Kidney tubule cell (primary cell): ENCODE measurements at regions not wholly inside any gene's neighbourhood (a gene's known extent, or its start where the extent isn't known, plus 50 kb on each side); places are given as distances from the start of the nearest gene placed in this dataset.

Experiments used
- DNase-seq: peaks from one replicate; pipeline ENCODE4 v3.0.0-alpha.2; 2018; ENCODE audit warnings: low spot score

DNA sequence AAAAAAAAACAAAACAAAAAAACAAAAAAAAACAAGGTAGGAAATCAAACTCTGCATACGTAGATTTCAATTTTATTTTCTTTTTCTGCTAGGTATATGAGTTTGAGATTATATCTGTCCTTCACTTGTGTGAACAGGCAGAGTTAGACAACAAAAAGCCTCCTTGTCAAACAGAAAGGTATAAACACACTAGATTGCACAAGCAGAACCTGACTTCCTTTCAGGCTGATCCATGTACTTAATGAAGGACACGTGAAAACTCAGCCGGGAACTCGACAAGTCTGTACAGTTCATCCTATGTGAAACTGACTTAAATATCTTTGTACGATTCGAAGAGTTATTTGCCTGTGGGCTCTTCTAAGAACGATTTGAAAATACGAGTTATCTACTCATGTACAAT is 254.1 kb downstream of the ARL4A start:
- no peak for DNase-seq

DNA sequence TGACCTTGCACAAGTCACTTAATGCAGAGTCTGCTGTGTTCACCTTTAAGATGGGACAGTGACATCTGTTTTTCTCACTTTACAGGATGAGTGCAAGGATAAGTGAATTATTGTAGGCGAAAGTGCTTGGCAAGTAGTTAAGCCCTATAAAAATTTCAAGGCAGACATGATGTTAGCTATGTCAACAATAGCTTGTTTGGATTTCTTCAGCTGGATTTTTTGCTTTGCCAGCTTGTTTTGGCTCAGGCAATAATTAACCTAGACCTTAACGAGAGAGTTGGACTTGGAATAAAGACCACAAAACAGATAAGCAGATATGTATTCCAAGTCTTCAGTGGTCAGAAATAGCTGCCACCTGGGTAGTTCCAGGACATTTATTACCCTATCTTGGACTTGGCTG is 255.2 kb downstream of the ARL4A start:
- peak; percentile 43 for DNase-seq

DNA sequence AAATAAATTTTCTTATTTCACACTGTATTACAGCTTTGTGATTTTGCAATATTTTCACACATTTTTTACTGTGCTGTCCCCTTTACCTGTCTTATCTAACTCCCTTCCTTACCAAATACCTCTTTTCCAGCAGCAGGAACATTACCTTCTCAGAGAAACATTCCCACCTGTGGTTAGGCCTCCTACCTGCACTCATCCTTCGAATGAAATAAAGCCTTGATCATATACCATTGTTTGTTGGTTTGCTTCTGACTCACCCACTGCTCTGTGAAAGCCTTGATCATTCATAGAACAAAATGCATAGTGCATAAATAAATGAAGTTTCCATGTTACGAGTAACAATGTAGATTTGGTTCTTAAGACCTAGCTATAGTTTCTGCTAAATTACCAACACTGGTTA is 256.3 kb downstream of the ARL4A start:
- peak; percentile 46 for DNase-seq

DNA sequence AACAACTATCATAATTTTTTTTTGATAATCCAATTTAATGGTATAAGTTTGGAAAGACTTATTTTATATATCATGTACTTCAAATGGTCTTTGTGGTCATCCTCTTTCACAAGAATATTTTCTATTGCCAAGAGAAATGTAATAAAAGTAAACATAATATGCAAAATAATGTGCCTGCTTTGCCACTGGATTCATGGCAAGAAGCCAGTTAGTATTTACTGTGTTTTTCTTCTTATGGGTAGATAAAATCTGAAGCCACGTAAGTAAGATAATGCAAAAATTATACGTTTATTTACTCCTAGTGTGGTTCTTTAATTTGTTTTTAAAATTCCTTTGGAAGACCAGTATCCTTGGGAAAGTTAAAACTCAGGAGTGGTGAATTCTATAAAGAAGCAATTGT is 258.5 kb downstream of the ARL4A start:
- no peak for DNase-seq

DNA sequence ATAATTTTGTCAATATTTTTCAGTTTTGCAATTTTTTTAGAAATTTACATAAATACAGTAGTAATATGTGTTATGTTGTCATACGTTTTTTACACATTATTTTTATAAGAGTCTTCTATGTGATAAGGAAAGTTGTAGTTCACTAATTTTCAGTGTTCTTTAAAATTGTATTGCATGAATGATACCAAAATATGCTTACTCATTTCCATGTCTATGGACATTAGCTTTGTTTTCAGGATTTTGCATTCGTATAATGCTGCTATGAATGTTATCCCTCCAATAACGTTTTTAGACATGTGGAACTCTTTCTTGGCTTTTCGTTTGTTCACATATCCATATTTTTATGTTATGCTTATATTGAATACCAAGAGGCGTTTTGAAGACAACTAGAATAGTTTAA is 260.0 kb downstream of the ARL4A start:
- DNase-seq = no peak

DNA sequence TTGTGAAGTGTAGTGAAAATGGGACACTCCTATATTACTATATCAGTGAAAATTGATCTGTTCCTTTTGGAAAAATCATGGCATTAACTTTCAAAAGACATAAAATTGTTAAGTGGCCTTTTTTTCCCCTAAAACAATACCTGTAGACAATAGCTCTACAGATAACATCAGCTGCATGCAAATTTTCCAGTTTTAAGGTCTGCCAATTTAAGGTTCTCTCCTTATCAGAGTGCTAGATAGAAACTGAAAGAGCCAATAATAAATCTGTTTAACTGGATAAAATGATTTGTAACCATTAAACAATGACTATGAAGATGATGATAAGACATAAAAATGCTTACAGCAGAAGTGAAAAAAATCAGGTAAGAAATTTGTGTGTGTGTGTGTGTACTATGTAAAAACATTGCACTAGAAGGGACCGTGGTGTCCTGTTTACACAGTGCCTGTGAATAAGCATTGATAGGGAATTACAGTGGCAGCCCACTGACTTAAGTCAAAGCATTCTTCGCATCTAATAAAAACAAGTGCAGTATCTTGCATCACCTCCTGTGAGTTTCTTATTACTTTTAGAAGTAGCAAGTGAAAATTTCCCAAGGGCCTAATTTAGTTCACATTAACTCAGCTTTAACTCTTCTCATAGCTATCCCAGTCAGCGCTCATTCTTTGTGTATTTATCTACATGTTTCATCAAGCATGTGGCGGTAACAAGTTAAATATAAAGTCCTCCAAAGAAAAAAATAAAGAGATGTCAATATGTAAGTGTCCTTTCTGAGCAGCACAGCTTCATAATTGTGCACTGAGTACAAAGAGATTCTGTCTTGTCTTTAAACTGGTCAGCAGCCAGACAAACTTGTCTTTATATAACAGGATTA is 261.9 kb downstream of the ARL4A start:
- DNase-seq = no peak

DNA sequence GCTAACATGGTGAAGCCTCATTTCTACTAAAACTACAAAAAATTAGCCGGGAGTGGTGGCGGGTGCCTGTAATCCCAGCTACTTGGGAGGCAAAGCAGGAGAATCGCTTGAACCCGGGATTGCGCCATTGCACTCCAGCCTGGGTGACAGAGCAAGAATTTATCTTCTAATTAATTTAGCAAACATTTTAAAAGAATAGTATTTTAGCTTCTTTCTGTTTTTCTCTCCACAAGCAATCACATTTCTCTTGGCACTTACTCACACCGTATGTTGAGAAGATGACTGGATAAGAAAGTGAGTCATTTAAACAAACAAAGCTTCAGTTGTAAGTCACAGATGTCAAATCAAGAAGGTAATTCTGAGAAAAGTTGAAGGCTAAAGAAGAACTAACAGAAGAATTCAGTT is 264.0 kb downstream of the ARL4A start:
- peak; percentile 80 for DNase-seq

DNA sequence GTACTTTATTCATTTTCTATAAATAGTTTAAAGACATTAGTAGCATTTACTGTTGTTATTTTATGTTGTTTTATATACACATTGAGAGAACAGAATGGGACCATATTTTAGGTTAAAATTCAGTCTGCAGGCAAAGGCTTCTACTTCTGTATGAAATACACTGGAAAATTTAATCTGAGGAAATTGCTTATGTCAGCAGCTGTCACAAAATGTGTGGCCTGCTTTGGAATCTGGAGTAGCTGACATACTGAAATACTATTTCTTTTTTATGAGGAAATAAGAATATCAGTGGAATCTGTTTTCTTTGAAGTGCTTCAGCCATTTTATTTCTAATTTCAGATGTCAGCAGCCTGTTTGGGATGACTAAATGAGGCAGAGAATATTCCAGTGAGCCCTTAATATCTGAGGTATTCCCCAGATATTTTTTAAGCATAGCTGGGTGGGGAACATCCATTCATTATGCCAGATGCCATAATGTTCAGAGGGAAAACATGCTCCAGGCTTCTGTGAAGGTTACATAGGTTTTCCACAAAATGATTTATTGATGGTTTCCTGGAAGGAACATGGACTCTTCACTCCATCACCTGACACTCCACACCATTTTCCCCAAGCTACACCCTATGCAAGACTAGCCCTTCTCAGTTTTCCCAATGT is 267.1 kb downstream of the ARL4A start:
- no peak for DNase-seq

DNA sequence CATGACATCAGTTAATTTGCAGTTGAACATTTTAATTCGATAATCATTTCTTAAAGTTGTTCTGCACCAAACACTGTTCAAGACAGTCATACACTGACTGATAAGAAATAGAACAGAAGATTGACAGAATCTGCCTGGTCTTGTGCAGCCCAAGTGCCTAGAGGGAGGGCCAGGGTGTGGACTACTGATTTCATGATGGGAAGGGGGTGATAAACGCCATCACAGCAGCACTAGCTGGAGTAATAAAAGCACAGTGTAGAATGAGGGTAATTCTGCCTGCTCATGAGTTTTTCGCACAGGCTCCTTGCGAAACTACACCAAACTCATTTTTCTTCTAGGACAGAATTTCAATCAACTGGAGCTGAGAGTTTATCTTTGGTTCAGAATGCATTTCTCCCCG is 270.1 kb downstream of the ARL4A start:
- DNase-seq = no peak

DNA sequence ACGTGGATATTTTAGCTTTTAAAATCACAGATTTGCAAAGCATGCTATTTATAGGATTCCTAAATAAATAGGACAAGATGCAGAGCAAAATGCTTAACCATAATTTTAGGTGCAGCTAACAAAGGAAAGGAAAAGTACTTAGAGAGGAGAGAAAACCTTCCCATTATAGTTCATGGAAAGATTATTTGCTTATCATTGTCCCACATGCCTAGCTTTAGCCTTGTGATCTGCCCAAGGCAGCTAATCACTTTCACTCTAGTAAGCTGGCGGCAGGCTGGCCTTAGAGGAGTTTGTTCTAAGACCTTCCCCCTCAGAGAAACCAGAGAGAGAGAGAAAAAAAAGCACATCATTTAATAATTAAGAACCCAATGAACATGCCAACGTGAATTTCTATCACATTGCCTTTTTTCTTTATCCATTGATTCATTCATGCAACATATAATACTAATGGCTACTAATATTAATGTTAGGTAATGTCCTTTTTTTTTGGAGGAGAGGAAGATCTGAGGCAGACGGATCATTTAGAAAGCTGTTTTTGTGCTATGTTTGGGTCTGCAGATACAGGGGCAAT is 274.6 kb downstream of the ARL4A start:
- no peak for DNase-seq

DNA sequence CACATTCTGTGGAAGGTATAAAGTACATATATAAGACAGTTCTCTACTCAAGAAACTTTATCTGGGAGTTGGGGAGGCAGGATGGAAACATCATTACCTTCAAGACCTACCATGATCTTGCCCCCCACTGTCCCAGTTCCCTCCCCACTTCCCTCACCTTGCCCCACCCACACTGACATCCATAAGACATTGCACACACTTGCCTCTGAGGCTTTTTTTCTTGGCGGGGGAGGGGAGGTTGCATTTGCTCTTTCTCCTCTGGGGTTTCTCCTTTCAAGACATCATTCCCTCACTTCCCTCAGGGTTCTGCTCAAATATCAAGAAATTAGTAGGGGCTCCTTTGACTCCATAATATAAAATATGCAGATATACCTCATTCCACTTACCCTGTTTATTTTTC is 276.0 kb downstream of the ARL4A start:
- no peak for DNase-seq

DNA sequence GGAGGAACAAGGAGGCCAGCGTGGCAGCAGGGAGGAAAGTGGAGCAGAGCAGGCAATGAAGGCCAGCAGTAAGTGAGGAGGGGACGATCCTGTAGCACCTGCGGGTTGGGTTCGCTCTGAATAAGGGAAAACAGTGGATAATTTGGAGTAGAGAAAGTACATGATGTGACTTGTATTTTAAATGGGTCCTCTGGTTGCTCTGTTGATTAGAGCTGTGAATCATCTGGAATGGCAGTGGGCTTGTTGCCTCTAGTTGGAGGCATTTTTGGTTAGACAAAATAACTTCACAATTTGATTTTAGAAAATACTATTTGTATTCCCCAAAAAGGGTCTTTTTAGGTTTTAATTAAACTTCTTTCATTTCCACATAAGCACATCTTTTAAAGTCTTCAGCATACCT is 277.4 kb downstream of the ARL4A start:
- no peak for DNase-seq

DNA sequence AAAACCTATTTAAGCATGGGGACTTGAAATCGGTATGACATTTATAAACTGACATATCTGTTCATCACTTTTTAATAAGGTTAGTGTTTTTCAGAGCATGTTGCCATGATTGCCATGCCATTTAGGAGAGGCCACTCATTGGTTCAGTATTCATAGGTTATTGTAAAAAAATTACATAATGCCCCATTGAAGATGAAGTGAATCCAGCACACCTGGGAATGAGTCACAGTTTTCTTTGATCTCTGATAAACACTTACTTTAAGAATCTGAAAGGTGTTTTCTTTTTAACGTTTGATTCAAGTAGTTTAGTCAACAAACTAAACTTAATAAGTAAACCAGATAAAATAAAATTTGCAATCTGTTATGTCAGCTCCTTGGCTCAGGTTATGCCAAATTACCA is 278.3 kb downstream of the ARL4A start:
- DNase-seq = peak; percentile 13

DNA sequence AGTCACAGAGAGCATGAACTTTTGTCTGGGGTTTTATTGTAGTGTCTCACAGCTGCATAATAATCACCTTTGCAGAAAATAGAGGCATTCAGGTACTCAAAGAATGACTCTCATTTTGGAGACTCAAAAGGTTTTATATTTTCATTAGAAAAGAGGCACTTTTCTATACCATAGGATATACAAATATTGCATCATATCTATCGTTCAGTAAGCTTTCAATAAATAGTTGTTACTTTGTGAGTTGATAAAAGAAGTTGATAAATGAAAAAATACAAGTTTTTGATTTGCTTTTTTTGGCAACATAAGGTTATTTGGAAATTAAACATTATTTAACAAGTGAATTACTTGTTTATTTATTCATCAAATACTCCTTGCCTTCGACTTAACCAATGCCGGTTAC is 279.9 kb downstream of the ARL4A start:
- no peak for DNase-seq

DNA sequence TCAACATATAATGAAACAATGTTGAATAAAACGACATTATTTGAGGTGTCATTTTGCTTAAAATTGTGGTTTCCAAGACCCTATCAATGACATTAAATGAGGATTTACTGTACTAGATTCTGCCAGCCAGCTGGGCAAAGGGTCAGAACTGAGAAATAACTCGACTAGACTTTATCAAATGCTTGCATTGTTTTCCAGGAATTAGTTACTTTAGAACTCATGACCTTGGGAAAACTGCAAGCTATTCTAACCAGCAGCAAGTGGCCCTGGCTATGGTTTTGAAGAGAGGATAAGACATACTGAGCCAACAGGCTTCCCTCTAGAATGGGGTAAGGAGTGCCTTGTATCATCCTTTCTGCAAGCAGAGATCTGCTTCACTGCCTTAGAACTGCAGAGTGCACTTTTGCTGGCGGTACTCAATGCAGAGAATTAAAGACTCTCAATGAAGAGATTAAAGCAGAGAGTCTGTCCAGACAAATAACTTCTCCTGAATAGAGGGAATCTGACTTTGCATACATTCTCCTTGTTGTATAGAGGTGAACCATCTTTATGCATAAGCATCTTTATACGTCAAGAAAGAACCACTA is 281.5 kb downstream of the ARL4A start:
- DNase-seq = no peak

DNA sequence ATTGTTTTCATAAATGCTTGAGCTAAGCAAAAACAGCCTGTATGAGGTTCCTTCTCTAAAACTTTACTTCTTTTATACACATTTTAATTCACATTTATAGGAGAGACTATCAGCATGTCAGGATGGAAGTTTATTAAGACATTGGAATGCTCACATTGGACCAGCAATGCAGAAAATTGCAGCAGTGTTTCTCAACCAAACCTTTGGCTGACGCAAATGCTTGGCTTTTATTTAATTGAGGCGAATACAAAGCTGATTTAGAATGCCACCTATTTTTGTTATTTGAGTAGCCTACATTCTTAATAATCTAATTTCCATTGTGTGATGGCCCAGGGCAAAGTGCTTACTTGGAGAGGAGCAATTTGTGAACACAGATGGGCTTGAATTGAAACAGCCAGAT is 283.2 kb downstream of the ARL4A start:
- DNase-seq = no peak

DNA sequence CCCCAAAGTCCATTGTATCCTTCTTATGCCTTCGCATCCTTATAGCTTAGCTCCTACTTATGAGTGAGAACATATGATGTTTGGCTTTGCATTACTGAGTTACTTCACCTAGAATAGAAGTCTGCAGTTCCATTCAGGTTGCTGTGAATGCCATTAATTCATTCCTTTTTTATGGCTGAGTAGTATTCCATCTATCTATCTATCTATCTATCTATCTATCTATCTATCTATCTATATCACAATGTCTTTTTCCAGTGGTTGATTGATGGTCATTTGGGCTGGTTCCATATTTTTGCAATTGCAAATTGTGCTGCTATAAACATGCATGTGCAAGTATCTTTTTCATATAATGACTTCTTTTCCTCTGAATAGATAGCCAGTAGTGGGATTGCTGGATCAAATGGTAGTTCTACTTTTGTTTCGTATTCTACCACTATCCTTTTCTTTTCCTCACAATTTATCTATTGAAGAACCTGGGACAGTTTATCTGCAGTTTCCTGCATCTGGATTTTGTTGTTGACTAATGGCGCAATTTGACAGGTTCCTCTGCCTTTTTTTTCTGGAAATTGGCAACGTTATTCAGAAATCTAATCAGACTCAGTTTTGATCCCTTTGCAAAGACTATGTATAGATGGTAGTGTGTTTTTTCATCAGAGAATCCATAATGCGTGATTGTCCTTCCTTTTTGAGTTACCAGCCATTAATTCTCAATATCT is 287.2 kb downstream of the ARL4A start:
- no peak for DNase-seq

DNA sequence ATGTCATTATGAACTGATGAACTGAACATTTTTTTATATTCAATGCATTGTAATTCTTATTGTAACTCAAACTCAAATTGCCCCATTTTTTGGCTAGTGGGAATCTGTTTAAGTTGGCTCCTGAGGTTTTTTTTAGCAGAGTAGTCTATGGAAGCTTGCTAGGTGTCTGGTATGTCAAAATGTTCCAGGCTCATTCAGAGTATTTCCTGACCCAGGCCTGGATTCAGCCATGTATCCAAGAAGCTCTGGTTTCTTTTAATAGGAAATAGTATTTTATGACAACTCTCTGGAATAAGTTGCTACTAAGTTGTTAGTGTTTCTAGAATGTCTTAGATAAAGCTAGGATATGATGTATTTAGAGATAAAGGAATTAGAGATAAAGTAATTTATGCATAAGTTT is 288.0 kb downstream of the ARL4A start:
- no peak for DNase-seq

DNA sequence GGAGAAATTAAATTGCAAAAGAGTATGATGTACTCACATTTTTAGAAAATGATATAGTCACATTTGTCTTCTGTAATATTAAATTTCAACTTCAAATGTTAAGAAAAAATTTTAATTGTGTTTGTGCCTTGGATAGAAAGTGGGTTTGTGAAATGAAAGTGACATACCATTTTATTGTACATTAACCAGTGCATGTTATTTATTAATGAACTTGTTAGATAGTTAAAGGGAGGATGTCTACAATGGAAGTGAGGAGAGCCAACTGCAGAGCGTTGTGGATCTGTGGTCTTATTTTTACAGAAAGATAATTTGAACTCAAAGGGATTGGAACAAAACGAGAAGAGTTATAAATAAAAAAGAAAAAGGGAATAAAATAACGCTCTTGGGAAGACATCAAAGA is 291.7 kb downstream of the ARL4A start:
- DNase-seq = peak; percentile 65

DNA sequence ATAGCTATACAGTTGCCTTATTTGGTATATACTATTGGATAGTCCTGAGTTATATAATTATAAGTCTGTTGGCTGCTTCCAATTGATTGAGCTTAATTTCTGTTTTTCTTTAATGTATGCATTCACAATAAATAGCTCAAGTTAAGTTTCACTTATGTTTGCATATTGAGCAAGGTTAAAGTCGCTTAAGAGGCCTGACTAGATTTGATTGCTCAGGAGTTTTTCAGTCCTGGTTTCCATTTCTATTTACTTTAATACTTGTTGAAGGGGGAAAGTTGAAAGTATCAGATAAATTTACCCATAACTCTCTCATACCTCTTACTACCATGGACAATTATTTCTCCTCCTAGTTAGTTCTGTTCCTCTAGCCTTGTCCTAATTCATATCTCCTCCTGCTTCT is 294.7 kb downstream of the ARL4A start:
- no peak for DNase-seq

DNA sequence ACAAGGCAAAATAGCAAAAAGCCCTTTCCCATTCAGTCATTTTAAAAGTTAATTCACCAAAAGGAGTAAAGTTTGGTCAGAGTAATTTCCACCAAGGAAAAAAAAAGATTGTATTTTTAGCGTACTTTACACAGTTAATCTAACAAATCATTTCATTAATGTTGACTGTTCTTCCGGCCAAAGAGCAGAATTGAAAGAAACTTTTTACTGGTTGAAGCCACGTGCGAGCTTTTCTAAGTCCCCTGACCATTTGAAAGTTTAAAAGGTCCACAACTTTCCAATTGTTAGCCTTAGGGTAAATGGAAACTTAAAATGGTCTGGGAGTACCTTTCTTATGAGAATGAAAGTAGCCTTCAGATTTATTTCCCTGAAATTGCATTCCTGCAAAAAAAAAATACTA is 296.7 kb downstream of the ARL4A start:
- no peak for DNase-seq

DNA sequence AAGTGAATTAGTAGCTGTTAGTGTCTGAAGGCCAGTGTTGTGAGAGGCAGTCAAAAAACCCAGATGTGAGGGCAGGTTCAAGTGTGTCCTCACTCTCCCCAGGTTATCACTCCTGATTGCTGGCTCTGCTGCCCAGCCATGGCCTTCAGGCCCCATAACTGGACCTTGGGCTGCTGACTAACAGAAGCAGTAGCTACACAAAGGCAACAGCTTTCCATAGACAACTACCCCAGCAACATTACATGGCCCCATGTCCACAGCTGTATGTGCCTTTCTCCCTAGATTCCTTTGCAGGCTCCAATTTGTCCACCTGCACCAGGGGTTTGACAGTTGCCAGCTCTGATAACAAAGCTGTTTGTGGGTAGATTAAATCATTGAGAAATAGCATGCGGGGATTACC is 297.8 kb downstream of the ARL4A start:
- no peak for DNase-seq
